HG03064 (cell line): ENCODE measurements at regions not wholly inside any gene's neighbourhood (a gene's known extent, or its start where the extent isn't known, plus 50 kb on each side); places are given as distances from the start of the nearest gene placed in this dataset.
A peak's percentile ranks its signal among the peaks of the same experiment; 100 is the strongest.

Source experiments
- ATAC-seq: cut with Tn5 transposase; IDR thresholded peaks from one replicate; pipeline ENCODE4 v1.9.1; 2021; ENCODE audit warnings: low read depth; ENCODE audit not compliant: unreplicated experiment

GRCh38 chr14:61847861-61848260 is 85.6 kb downstream of the SNAPC1 start:
- no peak for ATAC-seq

GRCh38 chr14:61854898-61855297 is 92.7 kb downstream of the SNAPC1 start:
- ATAC-seq: no peak

- ATAC-seq: peak; percentile 99
These were observed 98.2 kb downstream of the SNAPC1 start for GRCh38 chr14:61860294-61860918.

- ATAC-seq: no peak
These were observed 99.2 kb downstream of the SNAPC1 start for GRCh38 chr14:61861320-61861865.

GRCh38 chr14:61864329-61864898 is 102.2 kb downstream of the SNAPC1 start:
- ATAC-seq: no peak

GRCh38 chr14:61866932-61867920 is 105.0 kb downstream of the SNAPC1 start:
- peak; percentile 88 for ATAC-seq

GRCh38 chr14:61868846-61869245 is 106.6 kb downstream of the SNAPC1 start:
- ATAC-seq: no peak

- no peak for ATAC-seq
These were observed 107.9 kb downstream of the SNAPC1 start for GRCh38 chr14:61870163-61870562.

GRCh38 chr14:61872452-61872851 is 110.2 kb downstream of the SNAPC1 start:
- peak; percentile 94 for ATAC-seq

- no peak for ATAC-seq
These were observed 113.3 kb downstream of the SNAPC1 start for GRCh38 chr14:61875483-61875882.

GRCh38 chr14:61876362-61877034 is 114.3 kb downstream of the SNAPC1 start:
- ATAC-seq: no peak

- no peak for ATAC-seq
These were observed 114.8 kb downstream of the SNAPC1 start for GRCh38 chr14:61877035-61877390.

GRCh38 chr14:61877768-61878167 is 115.5 kb downstream of the SNAPC1 start:
- ATAC-seq: no peak

GRCh38 chr14:61878931-61879330 is 116.7 kb downstream of the SNAPC1 start:
- ATAC-seq: no peak

GRCh38 chr14:61881046-61881445 is 118.8 kb downstream of the SNAPC1 start:
- no peak for ATAC-seq

GRCh38 chr14:61884711-61885110 is 122.5 kb downstream of the SNAPC1 start:
- ATAC-seq: no peak

- ATAC-seq: no peak
These were observed 123.2 kb downstream of the SNAPC1 start for GRCh38 chr14:61885203-61885961.

- no peak for ATAC-seq
These were observed 125.4 kb downstream of the SNAPC1 start for GRCh38 chr14:61887628-61888027.

GRCh38 chr14:61889914-61890351 is 127.7 kb downstream of the SNAPC1 start:
- peak; percentile 100 for ATAC-seq

- no peak for ATAC-seq
These were observed 128.9 kb downstream of the SNAPC1 start for GRCh38 chr14:61891170-61891569.
